ENCODE measurements at regions not wholly inside any gene's neighbourhood (a gene's known extent, or its start where the extent isn't known, plus 50 kb on each side); places are given as distances from the start of the nearest gene placed in this dataset.

DNA sequence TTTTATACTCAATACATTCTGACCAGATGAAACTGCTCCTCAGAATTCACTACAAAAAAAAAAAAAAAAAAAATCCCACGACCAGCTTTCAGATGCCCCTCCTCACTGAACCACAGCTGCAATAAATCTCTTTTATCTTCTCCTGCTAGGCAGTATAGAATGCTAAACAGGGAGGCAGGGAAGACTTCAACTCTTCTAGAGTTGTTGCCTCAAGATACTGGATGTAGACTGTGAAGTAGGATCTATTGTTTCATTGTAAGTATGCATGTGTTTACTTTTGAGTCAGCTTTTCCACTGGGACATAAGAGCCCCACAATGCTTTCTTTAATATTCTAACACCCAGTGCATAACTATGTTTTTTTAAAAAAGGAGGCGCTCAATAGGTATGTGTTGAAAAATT is 401.4 kb downstream of the TBL1XR1 start:
- H2BK5ac ChIP-seq (ENCODE audit: insufficient read length, low read length): no peak overlapping the region
- Mint-ChIP-seq H3K4me1 (peaks cover 34 to 36% of the 10 kb centered on the region in 2 experiments), H3K27me3 (ENCODE audit: low read depth) (no peaks in the 10 kb centered on the region), H3K36me3 (ENCODE audit: insufficient read depth in 1 of 3, low read depth in 3 of 3) (no peaks in the 10 kb centered on the region; a peak in 3 of 7 replicates), H3K9me3 (no peaks in the 10 kb centered on the region; a peak in 2 of 5 replicates), H3K27ac (peak overlapping the region; percentile 27 to 76 (median 62); a peak in 3 of 7 replicates), H3K4me3 (no peak overlapping the region)
- no peak overlapping the region for H3K9ac ChIP-seq (ENCODE audit: extremely low read depth, insufficient read length, low read length)
- H3K27me3 ChIP-seq (ENCODE audit: insufficient read depth, low read length): no peaks in the 10 kb centered on the region
- no peak overlapping the region for H2BK20ac ChIP-seq (ENCODE audit: low read depth, low read length, poor library complexity, severe bottlenecking)
- TF ChIP-seq, protein P1, sequence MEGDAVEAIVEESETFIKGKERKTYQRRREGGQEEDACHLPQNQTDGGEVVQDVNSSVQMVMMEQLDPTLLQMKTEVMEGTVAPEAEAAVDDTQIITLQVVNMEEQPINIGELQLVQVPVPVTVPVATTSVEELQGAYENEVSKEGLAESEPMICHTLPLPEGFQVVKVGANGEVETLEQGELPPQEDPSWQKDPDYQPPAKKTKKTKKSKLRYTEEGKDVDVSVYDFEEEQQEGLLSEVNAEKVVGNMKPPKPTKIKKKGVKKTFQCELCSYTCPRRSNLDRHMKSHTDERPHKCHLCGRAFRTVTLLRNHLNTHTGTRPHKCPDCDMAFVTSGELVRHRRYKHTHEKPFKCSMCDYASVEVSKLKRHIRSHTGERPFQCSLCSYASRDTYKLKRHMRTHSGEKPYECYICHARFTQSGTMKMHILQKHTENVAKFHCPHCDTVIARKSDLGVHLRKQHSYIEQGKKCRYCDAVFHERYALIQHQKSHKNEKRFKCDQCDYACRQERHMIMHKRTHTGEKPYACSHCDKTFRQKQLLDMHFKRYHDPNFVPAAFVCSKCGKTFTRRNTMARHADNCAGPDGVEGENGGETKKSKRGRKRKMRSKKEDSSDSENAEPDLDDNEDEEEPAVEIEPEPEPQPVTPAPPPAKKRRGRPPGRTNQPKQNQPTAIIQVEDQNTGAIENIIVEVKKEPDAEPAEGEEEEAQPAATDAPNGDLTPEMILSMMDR (conservative IDR thresholded peaks at IDR 0.05): no peak
- no peak overlapping the region for H2BK120ac ChIP-seq (ENCODE audit: low read depth, low read length, poor library complexity, severe bottlenecking)
- no peaks in the 10 kb centered on the region for H3K23me2 ChIP-seq (ENCODE audit: insufficient read length, low read depth, low read length, poor library complexity, severe bottlenecking)
- no peak overlapping the region for H2AK5ac ChIP-seq (ENCODE audit: insufficient read length, low read length)
- no peaks in the 10 kb centered on the region for H3K79me1 ChIP-seq (ENCODE audit: insufficient read depth, low read depth, low read length, poor library complexity, severe bottlenecking)
- H4K5ac ChIP-seq (ENCODE audit: insufficient read length, low read depth, low read length): no peak overlapping the region
- no peak overlapping the region for H2BK12ac ChIP-seq (ENCODE audit: insufficient read length, low read depth, low read length)
- H3K4ac ChIP-seq (ENCODE audit: low read depth, low read length): no peak overlapping the region
- H3K4me1 ChIP-seq (ENCODE audit: insufficient read depth, low read length): peaks cover 10% of the 10 kb centered on the region; the same call in 1 of the 2 replicates
- no peaks in the 10 kb centered on the region for H4K20me1 ChIP-seq (ENCODE audit: control insufficient read depth, insufficient read depth, insufficient read length)
- H3K4me2 ChIP-seq (ENCODE audit: insufficient read depth, insufficient read length, low read length): no peak overlapping the region
- no peak overlapping the region for H2BK15ac ChIP-seq (ENCODE audit: low read depth, low read length)
- DNase-seq: no peak
- H3K56ac ChIP-seq (ENCODE audit: insufficient read length, low read depth, low read length): no peak overlapping the region
- H3K18ac ChIP-seq (ENCODE audit: insufficient read length, low read depth, low read length): no peak overlapping the region
- H3K9me3 ChIP-seq (ENCODE audit: control insufficient read depth, low read depth, low read length): no peaks in the 10 kb centered on the region
- no peak overlapping the region for H4K91ac ChIP-seq (ENCODE audit: insufficient read length, low read depth, low read length)
- H3K27ac ChIP-seq (ENCODE audit: insufficient read length, low read depth, low read length): no peak overlapping the region
- H3K14ac ChIP-seq (ENCODE audit: insufficient read depth, low read length): no peak overlapping the region
- no peak overlapping the region for H3T11ph ChIP-seq (ENCODE audit: low read length)
- H3K23ac ChIP-seq (ENCODE audit: insufficient read length, low read depth, low read length): no peak overlapping the region
- H3K79me2 ChIP-seq (ENCODE audit: insufficient read depth, low read length): no peaks in the 10 kb centered on the region
- H4K8ac ChIP-seq (replicated peaks; ENCODE audit: insufficient read length, low read depth, low read length): no peak overlapping the region
- no peak overlapping the region for H2AFZ ChIP-seq (ENCODE audit: low read length)
- WGBS (ENCODE audit: extremely low coverage, insufficient read length, low lambda C conversion rate): no CpG with 5 or more reads among the region's 2 CpGs

Measured in H9 (cell line).